IMR-90 (cell line): ENCODE measurements at regions not wholly inside any gene's neighbourhood (a gene's known extent, or its start where the extent isn't known, plus 50 kb on each side); places are given as distances from the start of the nearest gene placed in this dataset.

Source experiments
- ATAC-seq: fragments of 200-7000 bp; cut with Tn5 transposase; 2 replicates; pipeline ENCODE4 v1.9.1; 2020; ENCODE audit warnings: low read depth, mild to moderate bottlenecking, moderate library complexity
- BruUV-seq: library from RNA; stranded (reverse); fragments of 400-500 nt; replicated peaks from 2 replicates; lab custom pipeline; 2021; lab: Mats Ljungman, UMichigan
- CTCF ChIA-PET: fragments of 300-600 bp; formaldehyde crosslinking; extraction: SDS; loops from one replicate; lab custom pipeline; 2021; ENCODE audit warnings: antibody characterized with exemption; lab: Yijun Ruan, JAX
- POLR2A ChIA-PET: fragments of 300-600 bp; sonication (Branson Sonifier 250); formaldehyde crosslinking; loops from one replicate; lab custom pipeline; 2022; ENCODE audit warnings: antibody characterized with exemption; ENCODE audit not compliant: unreplicated experiment; lab: Charles Lee
- DNase-seq: peaks from one replicate; pipeline ENCODE4 v3.0.0; 2013
- H2AFZ ChIP-seq: replicated peaks from 2 replicates; pipeline ENCODE3; 2013; ENCODE audit warnings: low read length, mild to moderate bottlenecking; ENCODE audit not compliant: poor library complexity
- H2AK5ac ChIP-seq: 2 replicates; pipeline ENCODE4 v1.6.1; 2013; ENCODE audit warnings: low read depth, low read length, inconsistent platforms
- H2AK9ac ChIP-seq: replicated peaks from 2 replicates; pipeline ENCODE3; 2013; ENCODE audit warnings: mild to moderate bottlenecking, low read depth, low read length, moderate library complexity; ENCODE audit not compliant: poor library complexity
- H2BK120ac ChIP-seq: 2 replicates; pipeline ENCODE4 v1.6.1; 2013; ENCODE audit warnings: low read depth, low read length, inconsistent platforms
- H2BK15ac ChIP-seq: 3 replicates; pipeline ENCODE4 v1.6.1; 2013; ENCODE audit warnings: low read depth, low read length, inconsistent platforms
- H2BK20ac ChIP-seq: 2 replicates; pipeline ENCODE4 v1.6.1; 2013; ENCODE audit warnings: low read depth, mild to moderate bottlenecking, inconsistent platforms, low read length, moderate library complexity
- H2BK5ac ChIP-seq: 2 replicates; pipeline ENCODE4 v1.6.1; 2013; ENCODE audit warnings: mild to moderate bottlenecking, low read depth, low read length, inconsistent platforms; ENCODE audit not compliant: poor library complexity, severe bottlenecking
- H3K14ac ChIP-seq: replicated peaks from 2 replicates; pipeline ENCODE4 v1.6.1; 2013; ENCODE audit warnings: low read depth, low read length, inconsistent platforms
- H3K18ac ChIP-seq: 2 replicates; pipeline ENCODE4 v1.6.1; 2013; ENCODE audit warnings: low read depth, low read length, control low read depth
- H3K23ac ChIP-seq: 2 replicates; pipeline ENCODE4 v1.6.1; 2013; ENCODE audit warnings: low read depth, low read length, inconsistent platforms
- H3K27ac ChIP-seq: 2 replicates; pipeline ENCODE4 v1.5.1; 2013; ENCODE audit warnings: mild to moderate bottlenecking, control low read depth, low read length; ENCODE audit not compliant: insufficient read depth
- H3K27me3 ChIP-seq: 2 replicates; pipeline ENCODE4 v1.6.1; 2013; ENCODE audit warnings: low read length; ENCODE audit not compliant: control insufficient read depth, insufficient read depth
- H3K36me3 ChIP-seq: 2 replicates; pipeline ENCODE4 v1.6.1; 2013; ENCODE audit warnings: low read length, mixed read lengths; ENCODE audit not compliant: control insufficient read depth, insufficient read depth
- H3K4ac ChIP-seq: 2 replicates; pipeline ENCODE4 v1.6.1; 2013; ENCODE audit warnings: low read depth, low read length, inconsistent platforms
- H3K4me1 ChIP-seq: 2 replicates; pipeline ENCODE4 v1.6.1; 2013; ENCODE audit warnings: low read length, mixed read lengths; ENCODE audit not compliant: control insufficient read depth, insufficient read depth
- H3K4me2 ChIP-seq: 2 replicates; pipeline ENCODE4 v1.6.1; 2013; ENCODE audit warnings: low read depth, mild to moderate bottlenecking, control low read depth, low read length, moderate library complexity
- H3K4me3 ChIP-seq: 2 replicates; pipeline ENCODE4 v1.5.1; 2013; ENCODE audit warnings: low read depth, mild to moderate bottlenecking, control low read depth, low read length, moderate library complexity; ENCODE audit not compliant: insufficient read depth
- H3K56ac ChIP-seq: 2 replicates; pipeline ENCODE4 v1.6.1; 2013; ENCODE audit warnings: low read length, inconsistent platforms; ENCODE audit not compliant: insufficient read depth; ENCODE audit errors: extremely low read depth
- H3K79me1 ChIP-seq, 2 experiments: 2 replicates each; pipeline ENCODE4 v1.6.1; 2013; ENCODE audit warnings: low read length in 2 of 2, inconsistent platforms in 1 of 2, low read depth in 1 of 2
- H3K9ac ChIP-seq: 2 replicates; pipeline ENCODE4 v1.6.1; 2013; ENCODE audit warnings: low read depth, low read length, control low read depth
- H3K9me1 ChIP-seq: 2 replicates; pipeline ENCODE4 v1.6.1; 2013; ENCODE audit warnings: low read length, inconsistent platforms; ENCODE audit not compliant: insufficient read depth
- H3K9me3 ChIP-seq: 2 replicates; pipeline ENCODE4 v1.6.1; 2013; ENCODE audit warnings: low read length; ENCODE audit not compliant: control insufficient read depth, insufficient read depth
- H4K20me1 ChIP-seq: 2 replicates; pipeline ENCODE4 v1.6.1; 2013; ENCODE audit warnings: low read length, inconsistent platforms; ENCODE audit not compliant: insufficient read depth
- H4K5ac ChIP-seq: 2 replicates; pipeline ENCODE4 v1.6.1; 2013; ENCODE audit warnings: mild to moderate bottlenecking, low read depth, low read length, control low read depth
- H4K8ac ChIP-seq, 2 experiments: 2 replicates each; pipeline ENCODE4 v1.6.1; 2013; ENCODE audit warnings: low read depth in 2 of 2, low read length in 2 of 2, control low read depth in 1 of 2, inconsistent platforms in 1 of 2
- H4K91ac ChIP-seq: 2 replicates; pipeline ENCODE4 v1.6.1; 2013; ENCODE audit warnings: low read depth, low read length, inconsistent platforms; ENCODE audit not compliant: insufficient read depth
- BHLHE40 ChIP-seq: fragments of 150-350 bp; IDR thresholded peaks from 2 replicates; pipeline ENCODE4 v1.6.1; 2016; ENCODE audit warnings: mild to moderate bottlenecking, low read depth, low read length
- CEBPB ChIP-seq: IDR thresholded peaks from 2 replicates; pipeline ENCODE4 v1.6.1; 2012; ENCODE audit warnings: low read depth, low read length, improper control_type of control experiment
- CTCF ChIP-seq: conservative IDR thresholded peaks from 2 replicates; pipeline ENCODE4 v1.5.1; 2012; ENCODE audit warnings: mild to moderate bottlenecking, low read depth, low read length, improper control_type of control experiment
- ELK1 ChIP-seq: fragments of 150-350 bp; IDR thresholded peaks from 2 replicates; pipeline ENCODE4 v1.6.1; 2016; ENCODE audit warnings: low read depth, mild to moderate bottlenecking, low read length, moderate library complexity, borderline replicate concordance
- dilution Hi-C: fragments of 300-500 bp; cut with HindIII; formaldehyde crosslinking; loops from one replicate; pipeline ENCODE4 v1.14.3; 2018; ENCODE audit warnings: low sequenced_read_pairs; ENCODE audit not compliant: unreplicated experiment
- in situ Hi-C: fragments of 300-500 bp; cut with MboI; formaldehyde crosslinking; loops from 3 replicates; pipeline ENCODE4 v1.14.3; 2019; ENCODE audit warnings: low sequenced_read_pairs, inconsistent platforms, mixed read lengths
- intact Hi-C: fragments of 100-400 bp; cut with micrococcal nuclease; formaldehyde crosslinking; loops from 2 replicates; pipeline ENCODE4 v1.10.0; 2022

GRCh38 chr6:145138469-145139139 is 596.7 kb downstream of the EPM2A start:
- H3K27me3 ChIP-seq, result no peaks in the 10 kb centered on the region
- no TSS peak for BruUV-seq
- H3K27ac ChIP-seq, result no peak overlapping the region
- no peak overlapping the region for H2BK15ac ChIP-seq
- H2BK20ac ChIP-seq, result peak overlapping the region; percentile 18; the same call in 1 of the 2 replicates
- H4K20me1 ChIP-seq, result no peaks in the 10 kb centered on the region
- in situ Hi-C loops (loop anchor here (10.0 kb wide), 1 partner anchor 554 kb away; no protein-coding TSS in a partner anchor), dilution Hi-C loops (no loop called here), intact Hi-C loops (loop anchor here (5.0 kb wide), 2 partner anchors 201 to 494 kb away; no protein-coding TSS in a partner anchor)
- ATAC-seq, result no peak
- H3K23ac ChIP-seq, result no peak overlapping the region
- no peak overlapping the region for H2AK9ac ChIP-seq
- POLR2A ChIA-PET, result no interaction called here
- no peak overlapping the region for H2BK5ac ChIP-seq
- H3K36me3 ChIP-seq, result no peaks in the 10 kb centered on the region
- H3K9ac ChIP-seq, result no peak overlapping the region
- H3K14ac ChIP-seq, result peak overlapping the region; percentile 21; the same call in 1 of the 2 replicates
- H3K4me1 ChIP-seq, result 0 out of 2 replicates have a peak, but pooled peaks cover 1% of the 10 kb centered on the region
- no peak overlapping the region for H3K4ac ChIP-seq
- CTCF ChIA-PET, result no interaction called here
- no peak for DNase-seq
- H3K9me3 ChIP-seq, result no peaks in the 10 kb centered on the region
- TF ChIP-seq CEBPB, result no peak
- no peak for TF ChIP-seq CTCF
- TF ChIP-seq BHLHE40, result no peak
- TF ChIP-seq ELK1, result no peak
- H4K91ac ChIP-seq, result no peak overlapping the region
- H3K79me1 ChIP-seq, result no peaks in the 10 kb centered on the region
- H4K8ac ChIP-seq, result no peak overlapping the region
- no peak overlapping the region for H3K4me3 ChIP-seq
- peak overlapping the region; percentile 96 for H3K18ac ChIP-seq
- peak overlapping the region; percentile 25; the same call in 1 of the 2 replicates for H4K5ac ChIP-seq
- peak overlapping the region; percentile 46; the same call in 1 of the 2 replicates for H2BK120ac ChIP-seq
- H2AFZ ChIP-seq, result peak overlapping the region; percentile 55
- H3K56ac ChIP-seq, result no peak overlapping the region
- no peak overlapping the region for H2AK5ac ChIP-seq
- no peak overlapping the region for H3K4me2 ChIP-seq
- no peaks in the 10 kb centered on the region; the same call in 1 of the 2 replicates for H3K9me1 ChIP-seq
